ENCODE measurements at regions not wholly inside any gene's neighbourhood (a gene's known extent, or its start where the extent isn't known, plus 50 kb on each side); places are given as distances from the start of the nearest gene placed in this dataset.

GRCh38 chr13:84998681-84999080 lies 800.5 kb downstream of the SLITRK6 start:
- in situ Hi-C loops (cut with MboI; ENCODE audit: low sequenced_read_pairs), result no loop called here

- in situ Hi-C loops (cut with MboI; ENCODE audit: low sequenced_read_pairs), result no loop called here
Measured at GRCh38 chr13:84997858-84998257, 801.4 kb downstream of the SLITRK6 start.

DNA sequence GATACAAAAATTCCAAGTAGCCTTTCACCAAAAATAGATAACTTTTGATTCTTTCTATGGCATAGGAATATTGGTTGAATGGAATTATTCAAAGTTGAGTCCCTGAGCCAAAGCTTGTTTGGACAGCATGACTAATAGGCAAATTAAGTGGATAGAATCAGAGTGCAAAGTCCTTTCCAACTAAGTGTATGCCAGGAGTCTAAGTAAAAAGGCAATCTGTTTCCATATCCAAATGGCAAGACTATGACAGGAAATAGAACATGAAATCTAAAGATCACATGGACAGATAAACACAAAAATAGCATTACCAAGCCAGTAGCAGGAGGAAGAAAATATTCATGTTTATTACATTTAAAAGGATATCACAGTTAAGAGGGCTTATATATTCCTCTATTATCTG lies 804.6 kb downstream of the SLITRK6 start:
- in situ Hi-C loops (cut with MboI; ENCODE audit: low sequenced_read_pairs), result no loop called here

DNA sequence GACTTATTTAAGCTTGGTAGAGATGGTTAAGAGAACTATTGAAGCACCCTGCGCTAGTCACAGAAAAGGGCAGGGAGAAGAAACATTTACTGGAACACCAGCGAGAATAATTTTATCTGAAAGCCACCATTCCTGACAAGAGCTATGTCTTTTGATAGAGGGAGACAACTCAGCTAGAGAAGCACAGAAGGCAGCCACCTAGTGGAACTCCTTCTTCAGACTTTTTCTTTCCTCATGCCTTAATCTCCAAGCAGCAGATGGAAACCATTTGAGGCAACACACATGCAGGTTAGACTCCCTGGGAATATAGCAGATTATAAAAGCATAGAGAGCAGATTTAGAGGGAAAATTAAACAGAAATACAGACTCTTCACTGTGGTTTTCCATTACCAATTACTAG lies 813.4 kb downstream of the SLITRK6 start:
- in situ Hi-C loops (cut with MboI; ENCODE audit: low sequenced_read_pairs), result no loop called here

GRCh38 chr13:84983321-84983720 lies 815.9 kb downstream of the SLITRK6 start:
- in situ Hi-C loops (cut with MboI; ENCODE audit: low sequenced_read_pairs), result no loop called here

DNA sequence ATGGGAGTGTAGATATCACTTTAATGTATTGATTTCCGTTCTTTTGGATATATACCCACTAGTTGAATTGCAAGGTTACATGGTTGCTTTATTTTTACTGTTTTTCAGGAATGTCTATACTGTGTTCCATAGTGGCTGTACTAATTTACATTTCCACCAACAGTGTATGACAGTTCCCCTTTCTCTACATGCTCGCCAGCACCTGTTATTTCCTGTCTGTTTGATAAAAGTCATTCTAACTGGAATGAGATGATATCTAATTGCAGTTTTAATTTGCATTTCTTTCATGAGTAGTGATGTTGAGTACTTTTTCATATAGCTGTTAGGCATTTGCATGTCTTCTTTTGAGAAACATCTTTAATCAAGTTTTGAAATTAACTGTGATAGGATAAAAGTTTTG lies 818.6 kb downstream of the SLITRK6 start:
- in situ Hi-C loops (cut with MboI; ENCODE audit: low sequenced_read_pairs), result no loop called here

DNA sequence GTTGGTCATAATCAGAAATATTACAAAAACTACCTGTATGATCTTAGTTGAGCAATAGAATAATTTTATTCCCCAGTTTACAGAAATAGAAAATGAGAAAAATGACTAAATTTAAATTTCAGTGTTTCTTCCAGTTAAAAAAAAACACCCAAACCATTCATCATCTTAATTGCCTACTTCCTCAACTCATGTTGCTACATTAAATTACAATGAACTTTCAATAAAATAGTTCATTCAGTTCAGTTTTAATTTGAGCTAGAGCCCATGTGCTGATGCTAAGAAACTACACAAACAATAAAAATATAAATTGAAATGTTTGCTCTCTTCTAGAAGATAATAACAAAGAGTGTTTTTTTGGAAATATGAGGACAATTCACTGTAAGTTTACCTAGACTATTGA lies 820.4 kb downstream of the SLITRK6 start:
- in situ Hi-C loops (cut with MboI; ENCODE audit: low sequenced_read_pairs), result no loop called here

GRCh38 chr13:84973661-84974060 lies 825.6 kb downstream of the SLITRK6 start:
- in situ Hi-C loops (cut with MboI; ENCODE audit: low sequenced_read_pairs), result no loop called here

DNA sequence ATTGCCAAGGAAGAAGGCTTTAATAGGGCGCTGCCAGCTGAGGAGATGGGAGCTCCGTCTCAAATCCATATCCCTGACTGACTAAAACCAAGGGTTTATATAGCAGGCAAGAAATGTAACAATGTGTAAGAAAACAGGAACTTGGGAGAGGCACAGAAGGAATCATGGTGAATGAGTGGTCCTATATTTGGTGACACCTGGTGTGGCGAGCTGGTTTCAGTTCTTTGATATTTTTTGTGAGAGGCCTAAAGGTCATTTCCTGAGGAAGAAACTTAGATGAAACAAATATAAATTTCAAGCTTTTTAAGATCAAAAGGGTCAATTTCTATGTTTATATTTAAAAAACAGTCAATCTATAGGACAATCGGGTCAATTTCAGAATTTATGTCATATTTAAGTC lies 826.3 kb downstream of the SLITRK6 start:
- in situ Hi-C loops (cut with MboI; ENCODE audit: low sequenced_read_pairs), result no loop called here

GRCh38 chr13:84962849-84963248 lies 836.4 kb downstream of the SLITRK6 start:
- in situ Hi-C loops (cut with MboI; ENCODE audit: low sequenced_read_pairs), result no loop called here

- in situ Hi-C loops (cut with MboI; ENCODE audit: low sequenced_read_pairs), result no loop called here
Measured at GRCh38 chr13:84962141-84962750, 837.0 kb downstream of the SLITRK6 start.

DNA sequence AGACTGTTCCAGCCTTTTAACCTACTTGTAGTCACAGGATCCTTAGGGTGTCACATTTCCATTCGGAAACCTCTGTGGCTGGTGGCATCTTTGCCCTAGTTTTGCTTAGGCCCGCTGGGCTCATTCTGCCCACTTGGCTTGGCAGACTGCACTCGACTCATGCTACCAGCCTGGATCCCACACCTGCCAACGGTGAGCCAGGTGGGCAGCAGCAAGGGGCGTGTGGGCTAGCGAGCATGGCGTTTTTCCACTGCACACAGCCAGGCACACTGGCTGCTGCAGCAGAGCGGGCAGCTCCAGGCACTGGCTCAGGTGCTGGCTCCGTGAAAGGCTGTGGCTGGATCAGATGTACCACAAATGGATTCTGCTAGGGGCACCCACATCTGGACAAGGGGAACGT lies 838.2 kb downstream of the SLITRK6 start:
- in situ Hi-C loops (cut with MboI; ENCODE audit: low sequenced_read_pairs), result no loop called here

GRCh38 chr13:84959818-84960217 lies 839.4 kb downstream of the SLITRK6 start:
- in situ Hi-C loops (cut with MboI; ENCODE audit: low sequenced_read_pairs), result no loop called here

DNA sequence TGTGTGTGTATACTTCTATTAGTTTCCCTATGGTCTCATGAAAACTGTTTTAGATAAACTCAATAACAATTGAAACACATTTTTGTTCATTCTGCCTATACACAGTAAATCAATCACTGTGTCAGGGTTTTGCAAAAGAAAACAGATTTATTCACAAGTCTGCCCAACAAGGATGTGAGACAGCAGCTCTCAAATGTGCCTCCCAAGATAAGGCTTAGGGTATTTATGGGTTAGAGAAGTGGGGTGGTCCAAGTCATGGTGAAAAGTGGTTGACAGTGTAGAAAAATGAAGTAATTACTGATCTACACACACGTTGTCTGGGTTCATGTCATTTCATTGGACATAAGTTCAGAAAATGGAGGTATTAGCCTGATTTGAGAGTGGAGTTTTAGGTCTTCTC lies 844.6 kb downstream of the SLITRK6 start:
- in situ Hi-C loops (cut with MboI; ENCODE audit: low sequenced_read_pairs), result no loop called here

GRCh38 chr13:84951128-84951527 lies 848.1 kb downstream of the SLITRK6 start:
- in situ Hi-C loops (cut with MboI; ENCODE audit: low sequenced_read_pairs), result no loop called here

GRCh38 chr13:84946192-84946591 lies 853.0 kb downstream of the SLITRK6 start:
- in situ Hi-C loops (cut with MboI; ENCODE audit: low sequenced_read_pairs), result no loop called here

DNA sequence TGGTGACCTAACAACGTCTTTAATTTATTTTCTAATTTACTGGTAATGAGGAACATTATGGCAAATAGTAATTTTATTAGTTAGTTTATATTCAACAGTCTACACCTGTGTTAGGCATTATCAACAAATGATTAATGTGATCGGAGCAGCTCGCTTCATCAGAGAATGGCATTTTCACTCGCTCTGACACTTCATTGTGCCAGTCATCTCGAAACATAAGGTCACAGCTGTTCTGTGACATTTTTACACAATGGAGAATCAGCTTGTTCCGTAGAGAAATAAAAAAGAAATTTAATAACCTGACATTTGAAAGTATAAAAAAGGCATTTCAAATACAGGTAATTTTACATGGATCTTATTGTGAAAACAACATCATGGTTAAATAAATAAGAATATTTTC lies 858.4 kb downstream of the SLITRK6 start:
- in situ Hi-C loops (cut with MboI; ENCODE audit: low sequenced_read_pairs), result no loop called here

DNA sequence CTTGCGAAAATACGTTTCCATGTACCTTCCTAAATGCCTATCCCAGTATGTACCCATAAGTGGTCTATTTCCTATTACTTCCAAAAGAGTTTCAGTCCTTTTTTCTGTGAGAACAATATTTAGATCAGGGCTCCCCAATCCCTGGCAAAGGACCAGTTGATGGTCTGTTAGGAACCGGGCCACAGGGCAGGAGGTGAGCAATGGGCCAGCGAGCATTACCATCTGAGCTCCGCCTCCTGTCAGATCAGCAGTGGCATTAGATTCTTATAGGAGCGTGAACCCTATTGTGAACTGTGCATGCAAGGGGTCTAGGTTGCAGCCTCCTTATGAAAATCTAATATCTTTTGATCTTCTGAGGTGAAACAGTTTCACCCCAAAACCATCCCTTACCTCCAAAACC lies 859.1 kb downstream of the SLITRK6 start:
- in situ Hi-C loops (cut with MboI; ENCODE audit: low sequenced_read_pairs), result no loop called here

GRCh38 chr13:84934911-84935310 lies 864.3 kb downstream of the SLITRK6 start:
- in situ Hi-C loops (cut with MboI; ENCODE audit: low sequenced_read_pairs), result no loop called here

DNA sequence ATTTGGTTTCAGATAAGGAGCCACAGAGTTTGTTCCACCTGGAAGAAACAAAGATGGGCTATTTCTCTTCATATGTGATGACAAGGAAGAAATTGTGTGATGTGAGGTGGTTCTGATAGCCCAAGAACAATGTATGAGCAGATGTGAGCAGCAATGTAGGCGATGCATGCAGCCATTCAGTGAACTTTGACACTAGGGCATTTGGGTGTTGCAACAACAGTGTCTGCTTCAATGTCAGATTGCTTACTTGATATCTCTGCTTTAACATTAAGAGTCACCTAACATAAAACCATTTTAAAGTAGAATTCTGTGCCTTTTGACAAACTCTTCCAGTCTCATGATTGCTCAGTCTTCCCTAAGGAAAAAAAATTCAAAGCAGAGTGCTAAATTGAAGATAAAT lies 865.4 kb downstream of the SLITRK6 start:
- in situ Hi-C loops (cut with MboI; ENCODE audit: low sequenced_read_pairs), result no loop called here

DNA sequence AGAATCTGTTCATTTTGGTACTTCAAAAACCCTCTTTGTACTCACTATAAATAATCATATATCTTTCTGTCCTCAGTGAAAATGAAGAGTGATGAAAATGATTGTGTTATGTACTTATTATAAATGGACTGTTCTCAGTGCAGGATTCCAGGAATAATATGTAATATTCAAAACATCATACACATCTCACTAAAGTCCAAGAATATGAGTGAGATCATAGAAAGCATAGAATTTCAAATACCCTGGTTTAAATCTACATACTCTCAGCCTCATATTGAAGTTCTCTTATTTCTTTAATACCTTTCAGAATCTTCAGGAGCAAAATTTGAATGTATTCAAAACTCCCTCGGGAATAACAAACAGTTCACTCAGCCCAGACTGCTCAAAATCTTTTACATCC lies 868.0 kb downstream of the SLITRK6 start:
- in situ Hi-C loops (cut with MboI; ENCODE audit: low sequenced_read_pairs), result no loop called here

DNA sequence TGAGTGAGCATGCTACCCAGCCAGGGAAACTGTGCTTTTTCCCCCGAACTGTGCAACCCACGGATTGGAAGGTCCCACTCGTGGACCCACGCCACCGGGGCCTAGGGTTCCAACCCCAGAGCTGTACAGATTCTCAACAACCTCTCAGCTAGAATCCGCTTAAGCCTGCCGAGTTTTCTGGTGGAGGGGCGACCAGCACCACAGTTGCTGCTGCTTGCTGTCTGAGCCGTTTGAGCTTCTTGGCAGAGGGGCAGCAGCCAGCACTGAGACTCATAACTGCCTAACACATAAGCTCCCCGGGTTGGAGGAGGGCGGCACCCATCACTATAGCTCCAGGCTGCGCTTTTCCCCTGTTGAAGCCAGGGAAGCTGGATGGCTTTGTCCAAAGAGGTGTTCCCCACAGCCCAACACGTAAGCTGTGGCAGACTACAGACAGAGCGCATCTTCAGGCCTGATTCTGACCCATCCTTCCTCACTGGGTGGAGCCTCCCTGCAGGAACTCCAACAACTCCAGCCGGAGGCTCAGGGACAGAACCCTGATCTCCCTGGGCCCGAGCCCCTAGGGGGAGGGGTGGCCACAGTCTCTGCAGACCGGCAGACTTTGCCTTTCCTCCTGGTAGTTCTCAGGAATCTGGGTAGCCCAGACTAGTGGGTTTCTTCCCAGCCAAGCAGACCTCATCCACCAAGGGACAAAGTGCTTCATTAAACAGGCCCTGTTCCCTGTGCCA lies 871.6 kb downstream of the SLITRK6 start:
- in situ Hi-C loops (cut with MboI; ENCODE audit: low sequenced_read_pairs), result no loop called here

GRCh38 chr13:84925443-84925842 lies 873.8 kb downstream of the SLITRK6 start:
- in situ Hi-C loops (cut with MboI; ENCODE audit: low sequenced_read_pairs), result no loop called here
